ENCODE measurements at regions not wholly inside any gene's neighbourhood (a gene's known extent, or its start where the extent isn't known, plus 50 kb on each side); places are given as distances from the start of the nearest gene placed in this dataset.
"Not testable (repeated sequence)": the region's sequence is repeated elsewhere in the genome, so short reads cannot be mapped to it uniquely, and the experiment has no call there.

DNA sequence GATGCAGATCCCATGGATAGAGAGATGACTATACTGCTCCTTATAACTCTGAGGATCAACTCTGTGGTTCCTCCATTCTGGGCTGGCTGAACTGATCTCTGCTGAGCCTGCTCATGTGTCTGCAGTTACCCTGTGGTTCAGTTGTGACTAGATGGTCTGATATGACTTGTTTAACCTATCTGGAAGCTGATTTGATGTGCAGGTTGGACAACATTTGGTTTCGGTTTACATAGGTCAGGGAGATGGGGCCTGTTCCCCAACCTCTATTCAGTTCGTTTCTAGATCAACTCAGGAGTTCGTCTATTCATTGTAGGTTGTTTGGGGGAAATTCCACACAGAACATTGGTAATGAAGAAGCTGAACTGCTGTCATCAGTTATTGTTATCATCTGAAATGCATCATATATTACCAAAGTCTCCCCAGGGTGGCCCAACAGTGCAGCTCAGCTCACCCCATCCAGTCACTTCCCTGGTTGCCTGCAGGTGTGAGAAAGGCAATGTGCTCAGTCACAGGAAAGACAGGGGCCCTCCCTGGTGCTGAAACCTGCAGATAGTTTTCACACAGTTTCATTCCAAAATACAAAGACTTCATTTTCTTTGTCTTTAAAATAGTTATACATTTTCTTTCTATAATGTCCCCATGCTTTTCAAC lies 415.0 kb downstream of the RPIA start:
- TF ChIP-seq SMC3 (conservative IDR thresholded peaks at IDR 0.05; ENCODE audit: poor library complexity); REST (IDR thresholded peaks at IDR 0.05; ENCODE audit: borderline replicate concordance); MXI1 (conservative IDR thresholded peaks at IDR 0.05; ENCODE audit: poor library complexity, severe bottlenecking); EZH2 (IDR thresholded peaks at IDR 0.05; ENCODE audit: borderline replicate concordance, insufficient read depth, low read length, poor library complexity, severe bottlenecking); POLR2AphosphoS5 (IDR thresholded peaks at IDR 0.05); EP300 (conservative IDR thresholded peaks at IDR 0.05; ENCODE audit: poor library complexity, severe bottlenecking); RAD21 (conservative IDR thresholded peaks at IDR 0.05): not testable (repeated sequence)
- TF ChIP-seq, protein P1, sequence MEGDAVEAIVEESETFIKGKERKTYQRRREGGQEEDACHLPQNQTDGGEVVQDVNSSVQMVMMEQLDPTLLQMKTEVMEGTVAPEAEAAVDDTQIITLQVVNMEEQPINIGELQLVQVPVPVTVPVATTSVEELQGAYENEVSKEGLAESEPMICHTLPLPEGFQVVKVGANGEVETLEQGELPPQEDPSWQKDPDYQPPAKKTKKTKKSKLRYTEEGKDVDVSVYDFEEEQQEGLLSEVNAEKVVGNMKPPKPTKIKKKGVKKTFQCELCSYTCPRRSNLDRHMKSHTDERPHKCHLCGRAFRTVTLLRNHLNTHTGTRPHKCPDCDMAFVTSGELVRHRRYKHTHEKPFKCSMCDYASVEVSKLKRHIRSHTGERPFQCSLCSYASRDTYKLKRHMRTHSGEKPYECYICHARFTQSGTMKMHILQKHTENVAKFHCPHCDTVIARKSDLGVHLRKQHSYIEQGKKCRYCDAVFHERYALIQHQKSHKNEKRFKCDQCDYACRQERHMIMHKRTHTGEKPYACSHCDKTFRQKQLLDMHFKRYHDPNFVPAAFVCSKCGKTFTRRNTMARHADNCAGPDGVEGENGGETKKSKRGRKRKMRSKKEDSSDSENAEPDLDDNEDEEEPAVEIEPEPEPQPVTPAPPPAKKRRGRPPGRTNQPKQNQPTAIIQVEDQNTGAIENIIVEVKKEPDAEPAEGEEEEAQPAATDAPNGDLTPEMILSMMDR (IDR thresholded peaks at IDR 0.05; ENCODE audit: poor library complexity, severe bottlenecking), result not testable (repeated sequence)
